K562 (cell line): ENCODE measurements at regions not wholly inside any gene's neighbourhood (a gene's known extent, or its start where the extent isn't known, plus 50 kb on each side); places are given as distances from the start of the nearest gene placed in this dataset.

Experiments
- ATAC-seq: fragments of 200-7000 bp; cut with Tn5 transposase; 3 replicates; pipeline ENCODE4 v1.9.1; 2020; ENCODE audit warnings: moderate library complexity
- BruUV-seq: library from RNA; stranded (reverse); fragments of 400-500 nt; replicated peaks from 2 replicates; lab custom pipeline; 2021; lab: Mats Ljungman, UMichigan
- CTCF ChIA-PET: fragments of 300-600 bp; formaldehyde crosslinking; extraction: SDS; loops from one replicate; lab custom pipeline; 2021; ENCODE audit warnings: low intra/inter-chr PET ratio; lab: Yijun Ruan, JAX
- POLR2A ChIA-PET: fragments of 300-600, 350-650 bp; sonication (Branson Sonifier 250); formaldehyde crosslinking; extraction: SDS; loops from one replicate; lab custom pipeline; 2021; ENCODE audit warnings: antibody characterized with exemption, inconsistent platforms; lab: Yijun Ruan, JAX
- DNase-seq, 4 experiments: peaks; one replicate each; pipeline versions ENCODE4 v3.0.0 to v3.0.0-alpha.2; 2011 to 2018; ENCODE audit warnings: low spot score in 3 of 4, mixed read lengths in 3 of 4; ENCODE audit errors: extremely low read depth in 1 of 4
- FAIRE-seq: peaks from 2 replicates; lab custom pipeline; 2011; peaks lifted over from hg19 to GRCh38; lab: Jason Lieb, UNC
- H2AFZ ChIP-seq: 2 replicates; pipeline ENCODE4 v1.6.0; 2011; ENCODE audit warnings: low read depth, low read length, control low read depth, inconsistent platforms
- H3K27ac ChIP-seq: fragments of 200-600 bp; 3 replicates; pipeline ENCODE4 v1.8.0; 2011; ENCODE audit warnings: low read depth, mild to moderate bottlenecking, control low read depth, inconsistent platforms, low read length, moderate library complexity, mixed read lengths; ENCODE audit errors: extremely low read depth
- H3K27me3 ChIP-seq, 2 experiments: fragments of 300-600 bp in 1 of 2; 2 replicates in 1 of 2; 3 replicates in 1 of 2; pipeline versions ENCODE4 v1.6.0 to v1.8.0; 2011; ENCODE audit warnings: inconsistent platforms in 2 of 2, low read length in 2 of 2, mild to moderate bottlenecking in 1 of 2, mixed read lengths in 1 of 2, moderate library complexity in 1 of 2; ENCODE audit not compliant: control insufficient read depth in 2 of 2, insufficient read depth in 2 of 2
- H3K36me3 ChIP-seq: fragments of 300-600 bp; 3 replicates; pipeline ENCODE4 v1.8.0; 2011; ENCODE audit warnings: mild to moderate bottlenecking, low read length, inconsistent platforms; ENCODE audit not compliant: control insufficient read depth, insufficient read depth
- H3K4me1 ChIP-seq, 2 experiments: fragments of 200-600 bp in 1 of 2; replicated peaks in 1 of 2; 2 replicates in 1 of 2; 3 replicates in 1 of 2; pipeline versions ENCODE4 v1.5.1 to v1.8.0; 2011; ENCODE audit warnings: inconsistent platforms in 2 of 2, low read length in 2 of 2, mild to moderate bottlenecking in 1 of 2, mixed read lengths in 1 of 2, moderate library complexity in 1 of 2; ENCODE audit not compliant: control insufficient read depth in 2 of 2, insufficient read depth in 2 of 2
- H3K4me2 ChIP-seq: 2 replicates; pipeline ENCODE4 v1.6.1; 2011; ENCODE audit warnings: low read length, control low read depth, inconsistent platforms, mixed read lengths; ENCODE audit not compliant: insufficient read depth
- H3K4me3 ChIP-seq: fragments of 200-600 bp; sonication (generic), shearing (Covaris generic); 2 replicates; pipeline ENCODE4 v1.5.1; 2016; ENCODE audit warnings: control low read depth, inconsistent platforms
- H3K79me2 ChIP-seq: fragments of 200-600 bp; 3 replicates; pipeline ENCODE4 v1.8.0; 2011; ENCODE audit warnings: low read length, inconsistent platforms; ENCODE audit not compliant: control insufficient read depth, insufficient read depth
- H3K9ac ChIP-seq, 2 experiments: 2 replicates each; pipeline versions ENCODE4 v1.6.0 to v1.6.1; 2011; ENCODE audit warnings: low read depth in 2 of 2, low read length in 2 of 2, control low read depth in 1 of 2, inconsistent platforms in 1 of 2, mild to moderate bottlenecking in 1 of 2, mixed read lengths in 1 of 2; ENCODE audit not compliant: insufficient read depth in 1 of 2
- H3K9me1 ChIP-seq: one replicate; pipeline ENCODE4 v1.6.0; 2011; ENCODE audit warnings: inconsistent platforms, mild to moderate bottlenecking, low read length, moderate library complexity; ENCODE audit not compliant: control insufficient read depth, insufficient read depth
- H3K9me3 ChIP-seq: replicated peaks from 2 replicates; pipeline ENCODE4 v1.5.1; 2011; ENCODE audit warnings: low read depth, low read length, inconsistent platforms; ENCODE audit not compliant: control insufficient read depth, insufficient read depth
- H4K20me1 ChIP-seq: replicated peaks from 2 replicates; pipeline ENCODE4 v1.6.1; 2011; ENCODE audit warnings: low read length, inconsistent platforms, mixed read lengths; ENCODE audit not compliant: control insufficient read depth, insufficient read depth
- BRD9 ChIP-seq: fragments of 450-650 bp; IDR thresholded peaks from 2 replicates; pipeline ENCODE4 v1.6.1; 2018; ENCODE audit warnings: low read depth; ENCODE audit not compliant: partially characterized antibody
- CBX8 ChIP-seq: fragments of 200-600 bp; sonication (generic); IDR thresholded peaks from 2 replicates; pipeline ENCODE4 v1.6.1; 2012; ENCODE audit warnings: borderline replicate concordance, mixed run types, low read depth, mild to moderate bottlenecking, moderate library complexity, mixed read lengths, low read length, control low read depth, inconsistent platforms; ENCODE audit not compliant: poor library complexity, severe bottlenecking; ENCODE audit errors: extremely low read depth
- CEBPG ChIP-seq, 3 experiments: fragments of 200-800 bp in 1 of 3; sonication (Bioruptor generic) in 1 of 3; sonication (generic) in 1 of 3; formaldehyde crosslinking in 1 of 3; IDR thresholded peaks in 2 of 3; conservative IDR thresholded peaks in 1 of 3; 2 replicates each; pipeline versions ENCODE4 v1.6.1 to v1.8.0; 2016 to 2022; ENCODE audit warnings: missing compliant biosample characterization in 2 of 3, missing genetic modification characterization in 2 of 3, mild to moderate bottlenecking in 1 of 3, missing genetic modification reagents in 1 of 3
- CHD2 ChIP-seq: IDR thresholded peaks from 2 replicates; pipeline ENCODE4 v1.6.1; 2011; ENCODE audit warnings: low read depth, low read length
- EGR1 ChIP-seq: fragments of 450-650 bp; conservative IDR thresholded peaks from 2 replicates; pipeline ENCODE4 v1.6.1; 2017; ENCODE audit warnings: mild to moderate bottlenecking
- ELF2 ChIP-seq: fragments of 250-450 bp; sonication (Bioruptor Pico); IDR thresholded peaks from 2 replicates; pipeline ENCODE4 v1.5.0; 2021; ENCODE audit warnings: mild to moderate bottlenecking
- EZH2 ChIP-seq: IDR thresholded peaks from 2 replicates; pipeline ENCODE4 v1.6.1; 2012; ENCODE audit warnings: low read depth, mild to moderate bottlenecking, inconsistent platforms, low read length, borderline replicate concordance
- FOXJ2 ChIP-seq: fragments of 200-800 bp; sonication (Bioruptor generic); IDR thresholded peaks from 2 replicates; pipeline ENCODE4 v1.6.1; 2016; ENCODE audit warnings: missing genetic modification characterization, missing compliant biosample characterization
- FOXP1 ChIP-seq: sonication (generic); formaldehyde crosslinking; IDR thresholded peaks from 2 replicates; pipeline ENCODE4 v1.8.0; 2022; ENCODE audit warnings: mild to moderate bottlenecking, missing genetic modification reagents
- GATA2 ChIP-seq: sonication (generic); formaldehyde crosslinking; IDR thresholded peaks from 2 replicates; pipeline ENCODE4 v1.4.0; 2020; ENCODE audit warnings: mild to moderate bottlenecking, missing genetic modification reagents
- GTF2F1 ChIP-seq: IDR thresholded peaks from 2 replicates; pipeline ENCODE4 v1.6.1; 2011; ENCODE audit warnings: low read depth, low read length, improper control_type of control experiment
- HOMEZ ChIP-seq: fragments of 250-450 bp; sonication (Bioruptor Pico); IDR thresholded peaks from 2 replicates; pipeline ENCODE4 v1.4.0; 2020; ENCODE audit warnings: mild to moderate bottlenecking, moderate library complexity
- ILK ChIP-seq: fragments of 450-650 bp; IDR thresholded peaks from 2 replicates; pipeline ENCODE4 v1.6.1; 2016; ENCODE audit warnings: missing genetic modification characterization, low read depth, mild to moderate bottlenecking, missing compliant biosample characterization, moderate library complexity, borderline replicate concordance
- KDM4B ChIP-seq, 2 experiments: fragments of 450-650 bp in 1 of 2; sonication (generic) in 1 of 2; IDR thresholded peaks; 2 replicates each; pipeline ENCODE4 v1.6.1; 2016 to 2017; ENCODE audit warnings: borderline replicate concordance in 2 of 2, antibody characterized with exemption in 1 of 2, low read depth in 1 of 2, mild to moderate bottlenecking in 1 of 2
- PTRF ChIP-seq: fragments of 450-650 bp; IDR thresholded peaks from 2 replicates; pipeline ENCODE4 v1.6.1; 2016; ENCODE audit warnings: mild to moderate bottlenecking, missing genetic modification characterization, missing compliant biosample characterization
- SMARCC2 ChIP-seq: fragments of 450-650 bp; IDR thresholded peaks from 2 replicates; pipeline ENCODE4 v1.6.1; 2017; ENCODE audit warnings: antibody characterized with exemption, moderate library complexity, mild to moderate bottlenecking, low read depth
- SP1 ChIP-seq: sonication (generic); formaldehyde crosslinking; IDR thresholded peaks from 2 replicates; pipeline ENCODE4 v1.8.1; 2022; ENCODE audit warnings: mild to moderate bottlenecking, missing genetic modification reagents
- TBP ChIP-seq: optimal IDR thresholded peaks from 2 replicates; pipeline ENCODE3; 2011; ENCODE audit warnings: low read depth, low read length, improper control_type of control experiment
- ZNF274 ChIP-seq: IDR thresholded peaks from 2 replicates; pipeline ENCODE4 v1.6.1; 2011; ENCODE audit warnings: low read depth, mild to moderate bottlenecking, low read length, moderate library complexity, borderline replicate concordance
- ZNF354B ChIP-seq: fragments of 250-450 bp; sonication (Bioruptor Pico); IDR thresholded peaks from 2 replicates; pipeline ENCODE4 v1.4.0; 2020
- WGBS: fragments of 100-300 bp; shearing (Covaris generic); methylation state at CpG from one replicate; pipeline ENCODE4 v1.1.6; 2016; ENCODE audit warnings: low coverage, mixed read lengths; ENCODE audit not compliant: insufficient coverage; ENCODE audit errors: missing lambda C conversion rate; 5-methylcytosine and 5-hydroxymethylcytosine counted together
- in situ Hi-C: fragments of 300-500 bp; cut with MboI; formaldehyde crosslinking; loops from 4 replicates; pipeline ENCODE4 v1.15.0; 2018; ENCODE audit warnings: inconsistent platforms, mixed read lengths
- intact Hi-C: fragments of 100-400 bp; cut with micrococcal nuclease; formaldehyde crosslinking; loops from 2 replicates; pipeline ENCODE4 v1.14.2; 2022

- no peak for ATAC-seq
- no peaks in the 10 kb centered on the region for H3K9me3 ChIP-seq
- CTCF ChIA-PET = no interaction called here
Observed at GRCh38 chr13:60691268-60691667, 294.2 kb downstream of the TDRD3 start.

DNA sequence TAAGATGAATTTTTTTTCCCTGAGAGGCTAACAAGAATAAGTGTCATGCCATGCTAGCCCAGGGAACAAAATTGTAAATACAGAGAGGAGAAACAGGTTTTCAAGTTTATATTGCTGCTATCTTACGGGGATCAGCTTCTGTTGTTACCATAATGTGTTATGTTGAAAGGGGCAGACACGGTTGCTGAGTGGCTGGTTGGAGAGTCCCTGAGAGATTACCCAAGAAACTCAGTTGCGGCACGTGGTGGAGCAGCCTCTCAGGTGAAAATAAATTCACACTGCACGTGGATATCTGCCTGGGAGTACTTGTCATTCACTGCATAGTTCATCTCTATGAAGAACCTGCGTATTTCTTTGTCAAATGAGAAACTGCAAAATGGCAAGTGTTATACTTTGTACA is 293.6 kb downstream of the TDRD3 start:
- no peak overlapping the region for H3K27ac ChIP-seq
- H3K4me2 ChIP-seq = no peak overlapping the region
- BruUV-seq = no TSS peak
- in situ Hi-C loops (no loop called here), intact Hi-C loops (no loop called here)
- ChIA-PET POLR2A (no interaction called here), CTCF (no interaction called here)
- no peaks in the 10 kb centered on the region for H3K9me3 ChIP-seq
- H3K4me1 ChIP-seq = no peaks in the 10 kb centered on the region
- no peak overlapping the region for H2AFZ ChIP-seq
- no peak for ATAC-seq
- FAIRE-seq = no peak
- no peaks in the 10 kb centered on the region for H3K36me3 ChIP-seq
- H3K79me2 ChIP-seq = no peaks in the 10 kb centered on the region
- no peaks in the 10 kb centered on the region for H3K9me1 ChIP-seq
- no peak overlapping the region for H3K4me3 ChIP-seq
- no peaks in the 10 kb centered on the region for H3K27me3 ChIP-seq
- DNase-seq = no peak
- no peaks in the 10 kb centered on the region for H4K20me1 ChIP-seq
- no peak overlapping the region for H3K9ac ChIP-seq
- WGBS = 3% methylated on average over 6 of the region's 6 CpGs
- TF ChIP-seq CEBPG (CRISPR knock-in tag; IDR thresholded peaks at IDR 0.05) (no peak), CEBPG (tag; conservative IDR thresholded peaks at IDR 0.05 in 1 of 2, IDR thresholded peaks at IDR 0.05 in 1 of 2) (no peak), ILK (tag) (no peak), FOXJ2 (tag) (no peak), TBP (no peak), GTF2F1 (no peak), HOMEZ (CRISPR knock-in tag) (no peak), EZH2 (no peak), GATA2 (no peak), ZNF274 (no peak), KDM4B (IDR thresholded peaks at IDR 0.05; ENCODE audit: borderline replicate concordance in 2 of 2, low read depth in 1 of 2) (no peak), CBX8 (no peak), CHD2 (no peak), FOXP1 (CRISPR knock-in tag) (no peak), BRD9 (no peak)

More at GRCh38 chr13:60691268-60691667, 294.2 kb downstream of the TDRD3 start:
- Histone ChIP-seq H3K27me3 (no peaks in the 10 kb centered on the region), H4K20me1 (no peaks in the 10 kb centered on the region), H3K4me2 (no peak overlapping the region), H2AFZ (no peak overlapping the region), H3K4me3 (no peak overlapping the region), H3K79me2 (no peaks in the 10 kb centered on the region), H3K27ac (no peak overlapping the region), H3K36me3 (no peaks in the 10 kb centered on the region), H3K9ac (no peak overlapping the region), H3K9me1 (no peaks in the 10 kb centered on the region), H3K4me1 (no peaks in the 10 kb centered on the region)
- DNase-seq (no peak), FAIRE-seq (no peak)
- in situ Hi-C loops = no loop called here
- POLR2A ChIA-PET = no interaction called here
- no TSS peak for BruUV-seq
- intact Hi-C loops = no loop called here
- TF ChIP-seq EGR1 = no peak
- no peak for TF ChIP-seq SMARCC2
- no peak for TF ChIP-seq PTRF (tag)
- TF ChIP-seq ELF2 = no peak
- TF ChIP-seq SP1 (CRISPR knock-in tag) = no peak
- no peak for TF ChIP-seq ZNF354B
